Right lobe of liver (tissue), 4 donors: ENCODE measurements at regions not wholly inside any gene's neighbourhood (a gene's known extent, or its start where the extent isn't known, plus 50 kb on each side); places are given as distances from the start of the nearest gene placed in this dataset.

Experiments
- POLR2A ChIP-seq: fragments of 450-650 bp; IDR thresholded peaks from one replicate; pipeline ENCODE4 v1.6.1; 2017; ENCODE audit warnings: antibody characterized with exemption, mild to moderate bottlenecking
- TF ChIP-seq, protein P1 (sequence below), 4 donors: fragments of 200-600 bp in 3 of 4; fragments of 450-650 bp in 1 of 4; IDR thresholded peaks; one replicate each; pipeline versions ENCODE4 v1.5.1 to v1.8.0; 2016 to 2022; ENCODE audit warnings: antibody characterized with exemption in 4 of 4, mild to moderate bottlenecking in 2 of 4
- donor health status: DM: no; HTN: no; CAD: no.
- donor health status: DM: no; HTN: no; CAD: no.
- donor health status: DM: no; HTN: yes; CAD: no.

DNA sequence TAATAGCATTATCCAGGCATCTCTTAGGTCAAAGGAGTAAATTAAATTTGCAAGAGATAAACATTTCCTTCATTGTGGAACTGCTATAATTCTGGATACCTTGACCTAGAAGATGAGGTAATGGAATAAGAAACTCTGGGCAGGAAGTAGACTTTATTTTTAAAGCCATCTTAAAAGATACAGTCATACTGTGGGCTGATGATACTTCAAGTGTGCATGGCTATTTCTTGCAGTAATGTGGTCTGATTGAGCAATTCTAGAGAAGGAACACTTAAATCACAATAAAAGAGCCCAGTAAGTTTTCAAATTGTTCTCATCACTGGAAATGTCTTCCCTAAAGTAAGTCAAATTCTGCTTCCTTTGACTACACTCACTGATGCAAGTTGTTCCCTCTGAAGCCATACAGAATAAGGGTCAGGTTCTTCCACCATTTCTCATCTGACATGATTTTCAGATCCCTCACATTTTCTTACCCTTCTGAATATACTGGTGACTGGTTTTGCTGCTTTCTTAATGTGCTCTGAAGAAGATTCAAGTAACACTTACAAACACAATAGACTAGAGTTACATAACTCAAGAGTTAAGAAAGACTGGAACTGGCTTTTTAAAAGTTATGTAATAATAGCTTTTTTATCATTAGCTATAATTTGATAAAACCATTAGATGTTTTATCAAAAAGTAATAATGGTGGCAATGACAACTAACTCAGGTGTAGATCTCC is 62.6 kb upstream of the TMEM244 start:
- TF ChIP-seq, protein P1, sequence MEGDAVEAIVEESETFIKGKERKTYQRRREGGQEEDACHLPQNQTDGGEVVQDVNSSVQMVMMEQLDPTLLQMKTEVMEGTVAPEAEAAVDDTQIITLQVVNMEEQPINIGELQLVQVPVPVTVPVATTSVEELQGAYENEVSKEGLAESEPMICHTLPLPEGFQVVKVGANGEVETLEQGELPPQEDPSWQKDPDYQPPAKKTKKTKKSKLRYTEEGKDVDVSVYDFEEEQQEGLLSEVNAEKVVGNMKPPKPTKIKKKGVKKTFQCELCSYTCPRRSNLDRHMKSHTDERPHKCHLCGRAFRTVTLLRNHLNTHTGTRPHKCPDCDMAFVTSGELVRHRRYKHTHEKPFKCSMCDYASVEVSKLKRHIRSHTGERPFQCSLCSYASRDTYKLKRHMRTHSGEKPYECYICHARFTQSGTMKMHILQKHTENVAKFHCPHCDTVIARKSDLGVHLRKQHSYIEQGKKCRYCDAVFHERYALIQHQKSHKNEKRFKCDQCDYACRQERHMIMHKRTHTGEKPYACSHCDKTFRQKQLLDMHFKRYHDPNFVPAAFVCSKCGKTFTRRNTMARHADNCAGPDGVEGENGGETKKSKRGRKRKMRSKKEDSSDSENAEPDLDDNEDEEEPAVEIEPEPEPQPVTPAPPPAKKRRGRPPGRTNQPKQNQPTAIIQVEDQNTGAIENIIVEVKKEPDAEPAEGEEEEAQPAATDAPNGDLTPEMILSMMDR (IDR thresholded peaks at IDR 0.05) = no peak
- TF ChIP-seq POLR2A = no peak
